Epithelial cell of esophagus (primary cell): ENCODE measurements at regions not wholly inside any gene's neighbourhood (a gene's known extent, or its start where the extent isn't known, plus 50 kb on each side); places are given as distances from the start of the nearest gene placed in this dataset.
A peak's percentile ranks its signal among the peaks of the same experiment; 100 is the strongest.

Experiments
- DNase-seq: peaks from one replicate; pipeline ENCODE4 v3.0.0; 2010; ENCODE audit warnings: low read depth
- H3K4me3 ChIP-seq: 2 replicates; pipeline ENCODE4 v1.5.1; 2011; ENCODE audit warnings: mild to moderate bottlenecking, low read length, control low read depth
- TF ChIP-seq, protein P1 (sequence below): IDR thresholded peaks from 2 replicates; pipeline ENCODE4 v1.5.1; 2011; ENCODE audit warnings: low read depth, mild to moderate bottlenecking, low read length, control low read depth, inconsistent platforms; ENCODE audit not compliant: insufficient read depth; ENCODE audit errors: missing control alignments

DNA sequence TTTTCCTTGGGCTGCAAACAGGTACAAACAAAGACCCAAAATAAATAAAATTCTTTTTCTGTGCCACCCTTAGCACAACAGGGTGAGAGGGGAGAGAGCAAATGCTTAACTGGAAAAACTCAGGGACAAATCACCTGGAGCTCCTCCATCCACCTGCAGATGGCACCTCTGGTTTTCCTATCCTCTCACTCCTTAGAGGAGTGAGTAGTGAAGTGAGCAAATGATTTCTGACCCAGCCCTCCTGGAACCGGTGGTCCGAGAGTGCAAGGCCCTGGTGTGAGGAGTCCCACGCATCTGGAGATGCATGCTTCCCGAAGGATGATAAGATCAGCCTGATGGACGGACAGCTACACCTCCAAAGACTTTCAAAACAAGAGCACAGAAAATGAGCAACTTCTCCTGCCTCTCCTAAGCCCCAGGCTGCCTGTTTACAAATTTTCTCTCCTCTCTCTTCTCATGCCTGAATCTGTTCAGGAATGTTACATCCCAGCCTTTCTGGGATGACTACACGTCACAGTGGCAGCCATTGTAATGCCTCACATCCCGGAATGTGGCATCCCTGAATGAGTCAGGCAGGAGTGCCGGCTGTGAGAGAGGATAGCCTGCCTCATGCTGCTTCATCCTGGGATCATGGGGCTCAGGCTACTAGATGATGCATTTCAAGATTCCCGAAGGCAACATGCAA lies 86.4 kb downstream of the ADRB2 start:
- TF ChIP-seq, protein P1, sequence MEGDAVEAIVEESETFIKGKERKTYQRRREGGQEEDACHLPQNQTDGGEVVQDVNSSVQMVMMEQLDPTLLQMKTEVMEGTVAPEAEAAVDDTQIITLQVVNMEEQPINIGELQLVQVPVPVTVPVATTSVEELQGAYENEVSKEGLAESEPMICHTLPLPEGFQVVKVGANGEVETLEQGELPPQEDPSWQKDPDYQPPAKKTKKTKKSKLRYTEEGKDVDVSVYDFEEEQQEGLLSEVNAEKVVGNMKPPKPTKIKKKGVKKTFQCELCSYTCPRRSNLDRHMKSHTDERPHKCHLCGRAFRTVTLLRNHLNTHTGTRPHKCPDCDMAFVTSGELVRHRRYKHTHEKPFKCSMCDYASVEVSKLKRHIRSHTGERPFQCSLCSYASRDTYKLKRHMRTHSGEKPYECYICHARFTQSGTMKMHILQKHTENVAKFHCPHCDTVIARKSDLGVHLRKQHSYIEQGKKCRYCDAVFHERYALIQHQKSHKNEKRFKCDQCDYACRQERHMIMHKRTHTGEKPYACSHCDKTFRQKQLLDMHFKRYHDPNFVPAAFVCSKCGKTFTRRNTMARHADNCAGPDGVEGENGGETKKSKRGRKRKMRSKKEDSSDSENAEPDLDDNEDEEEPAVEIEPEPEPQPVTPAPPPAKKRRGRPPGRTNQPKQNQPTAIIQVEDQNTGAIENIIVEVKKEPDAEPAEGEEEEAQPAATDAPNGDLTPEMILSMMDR: peak; percentile 69
- DNase-seq: peak; percentile 100
- H3K4me3 ChIP-seq: no peak overlapping the region

DNA sequence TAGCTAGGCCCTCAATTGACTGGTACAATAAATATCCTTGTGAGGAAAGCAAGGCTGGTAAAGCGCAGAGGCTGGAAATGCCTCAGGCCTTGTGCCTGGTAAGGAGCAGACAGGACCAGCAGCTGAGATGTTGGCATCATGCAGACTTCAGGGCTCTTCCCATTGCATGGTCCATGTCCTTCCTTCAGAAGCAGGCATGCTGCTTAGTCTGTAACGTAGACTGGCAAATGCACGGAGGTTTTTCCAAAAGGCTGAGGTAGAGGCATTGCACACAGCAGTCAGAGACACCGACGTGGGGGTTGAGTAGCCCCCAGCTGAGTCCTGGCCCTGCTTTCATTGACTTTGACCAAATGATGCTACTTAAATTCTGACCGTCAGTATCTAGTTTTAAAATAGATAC lies 87.1 kb downstream of the ADRB2 start:
- TF ChIP-seq, protein P1: no peak
- no peak for DNase-seq
- H3K4me3 ChIP-seq: no peak overlapping the region

DNA sequence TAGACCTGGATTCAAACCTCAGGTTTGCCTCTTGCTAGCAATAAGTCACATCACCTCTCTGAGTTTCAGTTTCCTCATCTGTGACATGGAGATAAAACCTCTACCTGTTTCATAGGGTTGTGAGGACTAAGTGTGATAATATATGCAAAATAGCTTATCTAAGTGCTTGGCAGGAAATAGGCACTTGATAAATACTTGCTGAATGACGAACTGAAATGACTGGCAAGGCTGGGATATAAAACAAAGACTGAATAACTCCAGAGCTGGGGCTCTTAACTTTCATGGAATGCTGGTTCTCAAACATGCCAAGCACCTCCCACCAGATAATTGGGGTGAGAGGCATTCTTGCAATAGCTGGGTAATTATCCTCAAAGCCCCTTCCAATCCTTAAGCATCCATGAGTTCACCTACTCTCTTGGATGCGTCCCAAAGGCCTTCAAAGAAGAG lies 87.6 kb downstream of the ADRB2 start:
- H3K4me3 ChIP-seq: no peak overlapping the region
- TF ChIP-seq, protein P1: no peak
- peak; percentile 91 for DNase-seq

DNA sequence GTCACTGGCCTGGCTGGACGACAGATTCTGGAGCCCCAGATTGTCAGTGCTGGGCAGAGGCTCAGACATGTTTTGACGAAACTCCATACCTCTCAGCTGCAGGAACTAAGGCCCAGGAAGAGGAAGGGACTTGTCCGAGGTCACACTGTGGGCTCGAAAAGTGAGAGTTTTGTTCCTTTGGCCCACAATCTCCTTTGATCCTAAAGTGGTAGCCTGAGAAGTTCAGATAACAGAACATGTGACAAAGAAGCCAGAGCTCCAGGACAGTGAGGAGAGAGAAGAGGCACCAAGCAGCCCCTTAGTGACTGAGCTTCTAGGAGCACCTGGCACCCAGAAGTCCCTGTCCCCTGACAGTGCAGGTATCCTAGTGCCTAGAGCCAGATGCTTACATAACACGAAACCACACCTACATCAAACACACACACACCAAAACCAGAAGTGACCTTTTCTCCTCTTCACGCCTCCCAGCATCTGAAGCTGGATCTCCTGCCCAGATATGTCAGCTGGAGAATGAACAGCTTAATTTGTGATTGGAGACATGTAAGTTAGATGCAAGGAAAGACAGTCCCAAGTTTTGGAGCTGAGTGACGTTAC lies 88.9 kb downstream of the ADRB2 start:
- no peak overlapping the region for H3K4me3 ChIP-seq
- TF ChIP-seq, protein P1: no peak

DNA sequence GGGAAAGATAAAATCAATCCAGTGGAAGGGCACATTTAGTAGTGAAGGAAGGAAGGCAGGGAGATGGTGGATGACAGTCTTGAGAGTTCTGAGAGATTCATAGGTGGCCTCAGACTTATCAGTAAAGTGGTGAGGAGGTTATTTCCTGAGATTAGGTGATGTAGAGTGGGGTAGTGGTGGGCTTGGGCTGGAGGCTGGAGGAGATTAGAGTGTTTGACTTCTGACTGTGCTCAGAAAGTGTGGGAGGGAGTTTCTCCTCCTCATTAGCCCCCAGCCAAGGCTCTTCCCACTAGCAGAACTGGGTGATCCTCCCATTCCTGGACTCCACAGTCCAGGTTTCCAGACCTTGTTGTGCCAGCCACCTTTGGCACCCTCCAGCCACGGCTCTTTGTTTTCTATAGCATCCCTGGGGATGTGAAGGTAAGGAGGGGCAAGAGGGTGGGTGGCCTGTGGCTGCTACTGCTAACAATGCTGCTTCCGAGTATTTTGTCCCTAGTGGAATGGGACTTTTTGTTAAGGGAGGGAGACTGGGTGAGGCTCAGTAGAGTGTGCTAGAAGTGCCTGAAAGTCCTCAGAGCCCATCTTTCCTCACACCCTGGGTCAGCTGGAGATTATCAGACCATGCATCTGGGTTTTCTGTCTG lies 94.4 kb downstream of the ADRB2 start:
- DNase-seq: no peak
- TF ChIP-seq, protein P1: no peak
- no peak overlapping the region for H3K4me3 ChIP-seq

More for the DNA sequence above, 88.9 kb downstream of the ADRB2 start:
- DNase-seq: peak; percentile 52

DNA sequence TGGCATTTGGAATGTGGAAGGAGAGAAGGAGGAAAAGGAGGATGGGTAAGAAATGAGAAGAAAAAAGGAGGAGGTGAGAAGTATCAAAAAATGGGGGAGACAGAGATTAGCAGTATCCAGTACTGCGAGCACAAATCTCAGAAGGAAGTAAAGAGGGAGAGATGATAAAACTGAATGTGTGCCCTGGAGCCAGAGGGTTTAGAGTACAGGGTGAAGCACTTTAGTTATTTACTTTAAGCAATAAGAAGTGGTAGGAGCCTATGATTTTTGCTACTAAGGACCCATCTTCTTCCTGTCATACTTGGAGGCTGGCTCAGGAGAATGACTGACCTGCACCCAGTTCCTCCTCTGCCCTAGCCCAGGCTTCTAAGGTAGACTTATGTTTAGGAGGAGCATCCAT lies 94.9 kb downstream of the ADRB2 start:
- TF ChIP-seq, protein P1: no peak
- H3K4me3 ChIP-seq: no peak overlapping the region
- no peak for DNase-seq
